Endothelial cell (in vitro differentiated cells): ENCODE measurements at regions not wholly inside any gene's neighbourhood (a gene's known extent, or its start where the extent isn't known, plus 50 kb on each side); places are given as distances from the start of the nearest gene placed in this dataset.

Experiments used
- DNase-seq: peaks from one replicate; pipeline ENCODE4 v3.0.0; 2021; ENCODE audit warnings: low spot score
- H3K27ac Mint-ChIP-seq: one replicate; pipeline ENCODE4 v1.8.0; 2021; ENCODE audit warnings: mixed read lengths, inconsistent platforms; ENCODE audit not compliant: unreplicated experiment
- H3K27me3 Mint-ChIP-seq: one replicate; pipeline ENCODE4 v1.8.0; 2021; ENCODE audit warnings: mild to moderate bottlenecking, moderate library complexity, mixed read lengths, inconsistent platforms; ENCODE audit not compliant: unreplicated experiment
- H3K36me3 Mint-ChIP-seq: one replicate; pipeline ENCODE4 v1.8.0; 2021; ENCODE audit warnings: mild to moderate bottlenecking, low read depth, mixed read lengths, inconsistent platforms; ENCODE audit not compliant: unreplicated experiment
- H3K4me1 Mint-ChIP-seq: one replicate; pipeline ENCODE4 v1.8.0; 2021; ENCODE audit warnings: mild to moderate bottlenecking, mixed read lengths, inconsistent platforms; ENCODE audit not compliant: unreplicated experiment
- H3K4me3 Mint-ChIP-seq: one replicate; pipeline ENCODE4 v1.8.0; 2021; ENCODE audit warnings: mild to moderate bottlenecking, mixed read lengths, inconsistent platforms; ENCODE audit not compliant: unreplicated experiment
- H3K9me3 Mint-ChIP-seq: one replicate; pipeline ENCODE4 v1.8.0; 2021; ENCODE audit warnings: mixed read lengths, inconsistent platforms; ENCODE audit not compliant: unreplicated experiment
- TF ChIP-seq, protein P1 (sequence below): fragments of 200-600 bp; sonication (generic); IDR thresholded peaks from one replicate; pipeline ENCODE4 v1.5.0; 2021; ENCODE audit warnings: antibody characterized with exemption; ENCODE audit not compliant: unreplicated experiment

DNA sequence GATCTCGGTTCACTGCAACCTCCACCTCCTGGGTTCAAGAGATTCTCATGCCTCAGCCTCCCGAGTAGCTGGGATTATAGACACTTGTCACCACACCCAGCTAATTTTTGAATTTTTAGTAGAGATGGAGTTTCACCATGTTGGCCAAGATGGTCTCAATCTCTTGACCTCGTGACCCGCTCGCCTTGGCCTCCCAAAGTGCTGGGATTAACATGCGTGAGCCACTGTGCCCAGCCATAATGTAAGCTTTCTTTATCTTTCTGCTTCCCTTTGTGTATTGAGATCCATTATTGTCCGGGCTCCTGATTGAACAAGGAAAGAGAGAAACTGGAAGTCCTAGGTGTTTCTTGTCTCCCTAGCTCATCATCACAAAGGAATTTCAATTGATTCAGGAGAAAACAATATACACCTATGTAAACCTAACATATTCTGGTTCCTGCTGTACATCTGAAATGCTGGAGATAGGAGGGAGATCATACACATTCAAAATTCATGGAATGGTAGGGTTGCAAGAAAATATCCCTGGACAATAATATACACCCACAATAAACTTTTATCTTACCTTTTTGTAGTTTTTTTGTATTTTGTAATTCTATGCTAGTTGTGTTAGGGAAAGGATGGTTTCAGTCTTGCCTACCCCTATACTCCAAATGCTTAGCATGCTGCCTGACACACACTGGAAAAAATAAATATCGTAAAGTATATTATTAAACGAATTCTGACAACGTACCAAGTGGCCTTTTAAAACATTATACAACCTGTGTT, 194.4 kb upstream of the HS3ST1 start:
- H3K4me3 Mint-ChIP-seq: no peak overlapping the region
- H3K9me3 Mint-ChIP-seq: no peaks in the 10 kb centered on the region
- TF ChIP-seq, protein P1, sequence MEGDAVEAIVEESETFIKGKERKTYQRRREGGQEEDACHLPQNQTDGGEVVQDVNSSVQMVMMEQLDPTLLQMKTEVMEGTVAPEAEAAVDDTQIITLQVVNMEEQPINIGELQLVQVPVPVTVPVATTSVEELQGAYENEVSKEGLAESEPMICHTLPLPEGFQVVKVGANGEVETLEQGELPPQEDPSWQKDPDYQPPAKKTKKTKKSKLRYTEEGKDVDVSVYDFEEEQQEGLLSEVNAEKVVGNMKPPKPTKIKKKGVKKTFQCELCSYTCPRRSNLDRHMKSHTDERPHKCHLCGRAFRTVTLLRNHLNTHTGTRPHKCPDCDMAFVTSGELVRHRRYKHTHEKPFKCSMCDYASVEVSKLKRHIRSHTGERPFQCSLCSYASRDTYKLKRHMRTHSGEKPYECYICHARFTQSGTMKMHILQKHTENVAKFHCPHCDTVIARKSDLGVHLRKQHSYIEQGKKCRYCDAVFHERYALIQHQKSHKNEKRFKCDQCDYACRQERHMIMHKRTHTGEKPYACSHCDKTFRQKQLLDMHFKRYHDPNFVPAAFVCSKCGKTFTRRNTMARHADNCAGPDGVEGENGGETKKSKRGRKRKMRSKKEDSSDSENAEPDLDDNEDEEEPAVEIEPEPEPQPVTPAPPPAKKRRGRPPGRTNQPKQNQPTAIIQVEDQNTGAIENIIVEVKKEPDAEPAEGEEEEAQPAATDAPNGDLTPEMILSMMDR: no peak
- peaks cover 3% of the 10 kb centered on the region for H3K27me3 Mint-ChIP-seq
- no peaks in the 10 kb centered on the region for H3K36me3 Mint-ChIP-seq
- no peak for DNase-seq
- H3K27ac Mint-ChIP-seq: no peak overlapping the region
- H3K4me1 Mint-ChIP-seq: peaks cover 3% of the 10 kb centered on the region

GRCh38 chr4:11620861-11621260, 192.2 kb upstream of the HS3ST1 start:
- Mint-ChIP-seq H3K4me3 (no peak overlapping the region), H3K27me3 (peaks cover 3% of the 10 kb centered on the region), H3K27ac (no peak overlapping the region), H3K36me3 (no peaks in the 10 kb centered on the region), H3K9me3 (no peaks in the 10 kb centered on the region), H3K4me1 (peaks cover 3% of the 10 kb centered on the region)
- DNase-seq: no peak
- TF ChIP-seq, protein P1: no peak

DNA sequence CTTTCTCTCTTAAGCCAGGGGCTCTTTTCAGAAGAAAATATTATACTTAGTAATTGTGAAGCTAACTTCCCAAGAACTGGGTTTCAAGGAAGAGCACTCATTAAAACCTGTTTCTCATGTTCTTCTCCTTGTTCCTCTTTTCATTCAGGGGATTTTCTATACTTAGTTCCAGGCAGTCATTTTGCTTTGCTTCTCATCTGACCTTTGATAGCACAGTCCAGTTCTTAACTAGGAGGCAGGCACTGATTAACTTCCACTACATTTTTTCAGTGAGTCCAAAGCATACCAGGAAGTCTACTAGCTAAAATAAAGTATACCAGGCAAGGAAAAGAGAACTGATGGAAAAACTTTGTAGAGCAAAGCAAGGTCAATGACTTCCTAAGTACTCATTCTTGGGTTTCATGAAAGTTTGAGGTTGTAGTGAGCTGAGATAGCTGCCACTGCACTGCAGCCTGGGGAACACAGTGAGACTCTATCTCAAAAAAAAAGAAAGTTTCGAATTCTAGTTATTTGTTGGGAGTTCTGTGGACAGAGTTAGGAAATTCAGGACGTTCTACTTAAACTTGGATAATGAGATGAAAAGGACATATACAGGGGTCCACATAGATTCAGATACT, 190.1 kb upstream of the HS3ST1 start:
- H3K4me3 Mint-ChIP-seq: no peak overlapping the region
- H3K9me3 Mint-ChIP-seq: no peaks in the 10 kb centered on the region
- peaks cover 3% of the 10 kb centered on the region for H3K4me1 Mint-ChIP-seq
- no peak overlapping the region for H3K27ac Mint-ChIP-seq
- no peaks in the 10 kb centered on the region for H3K36me3 Mint-ChIP-seq
- no peak for DNase-seq
- peaks cover 2% of the 10 kb centered on the region for H3K27me3 Mint-ChIP-seq
- TF ChIP-seq, protein P1: no peak

- TF ChIP-seq, protein P1: no peak
- Mint-ChIP-seq H3K4me3 (no peak overlapping the region), H3K4me1 (no peaks in the 10 kb centered on the region), H3K27me3 (no peaks in the 10 kb centered on the region), H3K9me3 (no peaks in the 10 kb centered on the region), H3K27ac (no peak overlapping the region), H3K36me3 (no peaks in the 10 kb centered on the region)
- no peak for DNase-seq
Measured at GRCh38 chr4:11616856-11617255, 188.2 kb upstream of the HS3ST1 start.

DNA sequence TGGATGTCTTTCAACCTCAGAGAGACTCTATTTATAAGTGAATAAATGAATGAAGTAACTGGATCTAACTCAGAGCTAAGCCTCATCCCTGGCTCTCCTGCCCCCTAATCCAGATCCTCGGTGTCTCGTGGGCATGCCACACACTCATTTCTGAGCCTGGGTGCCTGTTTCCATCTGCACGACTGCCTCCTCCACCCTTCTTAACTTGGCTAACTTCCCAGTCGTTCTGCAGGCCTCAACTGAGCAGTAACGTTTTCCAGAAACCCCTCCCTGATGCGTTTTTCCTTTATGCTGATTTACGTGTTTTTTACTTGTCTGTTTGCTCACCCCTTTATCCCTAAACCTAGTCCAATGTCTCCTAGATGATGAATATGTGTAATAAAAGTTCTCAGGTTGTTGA, 186.9 kb upstream of the HS3ST1 start:
- Mint-ChIP-seq H3K9me3 (no peaks in the 10 kb centered on the region), H3K36me3 (no peaks in the 10 kb centered on the region), H3K4me1 (no peaks in the 10 kb centered on the region), H3K27me3 (no peaks in the 10 kb centered on the region), H3K4me3 (no peak overlapping the region), H3K27ac (no peak overlapping the region)
- TF ChIP-seq, protein P1: no peak
- no peak for DNase-seq
